Activated T-helper 9 cell treated with anti-CD3 and anti-CD28 coated beads, Interleukin-2, amount 50 U/mL, for 16 hours (primary cell): ENCODE measurements at regions not wholly inside any gene's neighbourhood (a gene's known extent, or its start where the extent isn't known, plus 50 kb on each side); places are given as distances from the start of the nearest gene placed in this dataset.

ENCODE experiments used
- DNase-seq: peaks from one replicate; pipeline ENCODE4 v3.0.0-alpha.2; 2020; ENCODE audit warnings: low read depth

DNA sequence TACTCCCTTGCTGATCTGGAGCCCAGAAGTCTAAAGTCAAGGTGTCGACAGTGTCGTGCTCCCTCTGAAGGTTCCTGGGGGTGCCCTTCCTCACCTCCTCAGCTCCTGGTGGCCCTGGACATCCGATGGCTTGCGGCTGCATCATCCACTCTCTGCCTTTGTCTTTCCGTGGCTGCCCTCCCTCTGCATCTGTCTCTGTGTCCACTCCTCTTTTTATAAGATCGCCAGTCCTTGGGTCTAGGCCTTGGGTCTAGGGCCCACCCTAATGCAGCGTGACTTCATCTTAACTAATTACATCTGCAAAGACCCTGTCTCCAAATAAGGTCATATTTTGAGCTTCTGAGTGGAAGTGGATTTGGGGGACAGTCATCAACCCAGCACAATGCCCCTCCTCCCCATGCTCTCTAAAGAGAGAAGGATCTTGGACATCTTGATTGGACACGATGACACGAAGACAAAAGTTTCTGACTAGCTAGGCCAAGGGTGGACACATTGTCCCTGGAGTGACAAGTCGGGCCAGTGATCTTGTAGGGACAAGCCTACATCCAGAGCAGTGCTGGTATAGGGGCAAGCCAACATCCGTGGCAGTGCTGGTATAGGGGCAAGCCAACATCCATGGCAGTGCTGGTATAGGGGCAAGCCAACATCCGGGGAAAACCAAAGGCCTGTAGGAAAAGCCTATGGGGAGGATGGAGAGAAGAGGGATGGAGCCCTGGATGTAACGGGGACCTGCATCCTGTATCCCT, 93.9 kb upstream of the DIO3 start:
- DNase-seq, result no peak

GRCh38 chr14:101469382-101470247, 91.7 kb upstream of the DIO3 start:
- no peak for DNase-seq

DNA sequence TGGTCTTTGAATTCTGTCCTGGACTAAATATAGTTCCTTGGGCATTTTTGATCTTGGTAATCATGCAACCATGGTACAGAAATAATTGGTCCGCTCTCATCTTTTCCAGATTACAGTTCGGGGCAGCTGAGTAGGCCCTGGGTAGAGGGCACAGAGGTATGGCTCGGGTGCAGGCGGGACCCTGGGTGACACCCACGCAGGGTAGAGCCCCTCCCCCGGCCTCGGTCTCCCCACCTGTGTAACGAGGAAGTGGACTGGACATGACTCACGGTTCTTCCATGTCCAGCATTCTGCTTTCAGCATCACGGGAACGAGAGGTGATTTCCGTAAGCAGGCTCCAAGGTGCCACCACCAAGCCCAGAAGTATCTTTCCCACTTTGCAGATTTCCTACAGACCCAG, 91.0 kb upstream of the DIO3 start:
- no peak for DNase-seq

- DNase-seq, result no peak
Observed at GRCh38 chr14:101471723-101472517, 89.4 kb upstream of the DIO3 start.

- no peak for DNase-seq
Observed at GRCh38 chr14:101472518-101472849, 88.8 kb upstream of the DIO3 start.

GRCh38 chr14:101473045-101473729, 88.1 kb upstream of the DIO3 start:
- no peak for DNase-seq

DNA sequence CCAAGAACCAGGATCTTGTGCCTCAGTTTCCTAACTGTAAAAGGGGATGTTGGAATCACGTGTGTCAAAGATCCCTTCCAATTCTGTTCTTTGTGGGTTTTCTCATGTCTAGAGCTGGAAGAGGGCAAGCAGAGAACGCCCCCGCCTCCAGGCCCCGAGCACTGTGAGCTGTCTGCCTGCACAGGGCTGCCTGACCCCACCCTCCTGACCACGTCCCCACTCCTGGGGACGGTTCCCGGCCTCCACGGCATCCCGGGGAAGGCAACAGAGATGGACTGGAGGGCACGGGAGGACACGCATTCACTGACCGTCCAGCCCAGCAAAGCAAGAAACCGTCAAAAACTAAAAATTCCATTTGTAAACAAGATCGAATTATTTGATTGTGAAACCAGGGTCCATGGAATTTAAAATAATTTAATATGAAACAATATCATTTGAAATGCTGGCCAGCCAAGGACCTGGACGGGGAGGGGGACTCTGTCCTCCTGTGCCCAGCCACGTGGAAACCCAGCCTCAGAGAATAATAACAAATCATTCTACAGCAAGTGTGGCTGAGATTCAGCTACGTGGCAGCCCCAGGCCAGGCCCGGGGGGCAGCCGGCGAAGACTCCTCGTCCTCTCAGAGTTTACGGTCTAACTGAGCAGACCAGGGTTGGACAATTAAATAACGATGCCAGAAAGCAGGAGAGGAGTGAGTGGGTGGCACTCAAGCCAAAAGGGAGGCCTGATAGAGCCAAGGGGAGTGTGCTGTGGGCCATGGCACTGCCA, 87.3 kb upstream of the DIO3 start:
- no peak for DNase-seq

- DNase-seq, result no peak
Observed at GRCh38 chr14:101474563-101475455, 86.5 kb upstream of the DIO3 start.

DNA sequence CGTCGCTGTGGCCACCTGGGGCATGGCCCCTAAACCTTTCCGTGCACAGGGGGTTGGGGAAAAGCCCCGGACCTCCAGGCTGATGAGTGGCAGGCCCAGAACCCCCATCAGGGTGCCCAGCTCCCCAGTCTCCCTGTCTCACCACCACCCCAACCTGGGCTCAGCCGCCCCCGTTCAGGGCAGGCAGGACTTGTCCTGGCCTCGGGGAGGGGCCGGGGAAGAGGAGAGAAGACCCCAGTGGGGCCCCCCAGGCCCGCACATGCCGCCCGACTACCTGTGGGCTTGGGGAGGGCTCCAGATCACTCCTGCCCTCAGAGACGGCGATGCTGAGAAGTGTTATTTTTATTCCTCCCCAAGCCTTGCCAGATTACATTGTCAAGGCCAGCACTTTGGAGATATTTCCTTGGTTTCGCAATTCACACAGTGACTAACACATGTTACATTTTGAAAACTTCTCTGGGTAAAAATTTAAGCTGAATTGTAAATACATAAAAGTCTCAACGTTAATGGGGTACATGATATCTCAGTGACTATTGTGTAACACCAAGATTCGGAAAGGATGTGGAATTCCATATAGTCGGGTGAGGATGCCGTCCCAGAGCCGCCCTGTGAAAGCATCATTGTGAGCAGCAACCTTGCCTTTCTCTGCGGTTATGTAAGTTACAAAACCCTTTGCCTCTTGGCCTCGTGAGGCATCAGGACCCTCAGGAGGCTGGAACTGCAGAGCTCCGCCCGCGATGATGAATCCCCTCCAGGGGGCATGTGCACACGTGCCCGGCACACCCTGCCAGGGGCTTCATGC, 85.6 kb upstream of the DIO3 start:
- DNase-seq, result no peak

- no peak for DNase-seq
Observed at GRCh38 chr14:101476258-101476915, 84.9 kb upstream of the DIO3 start.

DNA sequence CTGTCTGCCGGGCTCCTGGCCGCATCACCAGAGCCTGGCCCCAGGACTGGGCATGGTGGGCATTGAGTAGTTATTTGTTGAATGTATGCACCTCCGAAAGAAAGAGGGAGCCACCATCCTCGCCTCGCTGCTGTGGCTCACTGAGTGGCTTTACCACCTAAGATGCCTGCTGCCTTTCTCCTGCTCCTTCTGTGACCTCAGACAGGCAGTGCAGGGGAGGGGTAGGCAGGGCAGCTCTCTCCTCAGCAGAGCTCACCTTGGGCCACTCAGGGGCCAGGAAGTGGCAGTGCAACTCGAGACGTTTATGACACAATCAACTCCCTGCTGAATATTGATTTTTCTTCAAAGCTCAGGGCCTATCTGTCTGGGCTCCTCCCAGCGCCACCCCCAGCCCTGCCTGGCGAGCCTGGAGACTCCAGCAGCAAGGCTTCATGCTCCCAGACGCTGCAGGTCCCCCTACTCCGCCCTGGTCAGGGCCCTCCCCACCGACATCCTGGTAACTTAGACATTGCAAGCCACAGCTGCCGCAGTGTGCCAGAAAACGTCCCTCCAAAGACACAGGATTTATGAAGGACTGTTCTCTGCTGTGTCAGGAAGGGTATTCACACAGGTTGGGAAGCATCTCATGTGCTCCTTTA, 84.3 kb upstream of the DIO3 start:
- no peak for DNase-seq

DNA sequence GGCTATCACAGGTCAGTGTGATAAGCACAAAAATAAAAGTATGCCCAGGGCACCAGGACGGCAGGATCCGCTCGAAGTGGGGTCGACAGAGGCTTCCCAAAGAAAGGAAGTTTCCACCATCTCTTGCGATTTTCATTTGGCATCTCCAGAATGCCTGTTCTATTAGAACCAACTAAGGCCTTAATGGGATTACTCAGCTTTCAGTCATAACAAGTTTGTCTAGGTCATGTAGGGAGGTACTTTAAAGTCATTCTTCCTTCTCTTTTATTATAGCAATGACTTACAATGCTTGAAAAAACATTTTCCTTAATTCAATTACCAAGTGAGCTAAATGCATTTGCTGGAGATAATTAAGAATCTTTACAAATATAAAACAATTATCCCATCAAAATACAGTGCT, 83.6 kb upstream of the DIO3 start:
- DNase-seq, result no peak

DNA sequence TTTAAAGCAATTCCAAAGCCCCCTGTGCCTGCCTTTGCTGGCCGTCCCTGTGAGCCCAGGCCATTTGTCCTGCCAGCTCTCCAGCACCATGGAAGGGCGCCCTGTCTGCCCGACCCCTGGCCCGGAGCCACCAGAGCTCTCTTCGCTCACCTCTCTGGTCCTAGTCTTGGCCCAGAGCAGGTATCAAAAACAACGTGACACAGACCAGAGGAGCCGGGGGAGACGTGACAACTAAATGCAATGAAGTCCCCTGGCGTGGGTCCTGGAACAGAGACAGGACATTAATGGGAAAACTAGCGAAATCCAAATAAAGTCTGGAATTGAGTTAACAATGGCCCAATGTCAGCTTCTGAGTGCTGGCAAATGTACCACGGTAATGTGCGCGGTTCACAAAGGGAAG, 83.2 kb upstream of the DIO3 start:
- DNase-seq, result no peak

DNA sequence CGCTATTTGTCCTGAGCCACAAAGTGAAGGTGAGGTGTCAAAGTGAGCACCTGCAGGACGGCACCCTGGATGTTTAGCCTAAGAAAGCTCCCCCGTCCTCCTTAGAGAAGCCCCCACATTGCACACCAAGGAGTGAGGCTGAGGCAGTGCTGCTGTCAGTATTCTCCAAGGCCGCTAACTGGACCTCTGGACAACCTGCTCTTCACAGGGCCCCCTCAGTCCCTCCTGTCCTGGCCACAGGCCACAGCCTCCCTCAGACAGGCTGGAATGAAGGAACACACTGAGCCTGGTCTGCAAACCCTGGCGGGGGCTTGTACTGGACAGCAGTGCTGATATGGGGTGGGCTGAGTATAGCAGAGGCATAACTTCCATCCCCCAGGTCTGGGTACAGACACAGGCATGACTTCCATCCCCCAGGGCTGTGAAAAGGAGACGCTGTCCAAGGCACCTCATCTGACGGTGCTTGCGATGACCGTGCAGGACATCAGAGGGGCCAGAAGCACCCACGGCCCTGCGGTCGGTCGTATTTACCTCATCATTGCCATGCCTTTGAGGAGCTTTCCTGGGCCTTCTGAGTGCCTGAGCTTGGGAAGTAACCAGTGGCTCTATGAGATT, 82.4 kb upstream of the DIO3 start:
- DNase-seq, result no peak

GRCh38 chr14:101480022-101480746, 81.1 kb upstream of the DIO3 start:
- DNase-seq, result no peak

GRCh38 chr14:101480747-101481530, 80.4 kb upstream of the DIO3 start:
- DNase-seq, result no peak

- no peak for DNase-seq
Observed at GRCh38 chr14:101481557-101481956, 79.7 kb upstream of the DIO3 start.
